B cell (primary cell): ENCODE measurements at regions not wholly inside any gene's neighbourhood (a gene's known extent, or its start where the extent isn't known, plus 50 kb on each side); places are given as distances from the start of the nearest gene placed in this dataset.

Source experiments
- ATAC-seq: fragments of 200-7000 bp; cut with Tn5 transposase; one replicate; pipeline ENCODE4 v1.10.0; 2021; ENCODE audit warnings: low read depth, mild to moderate bottlenecking, moderate number of reproducible peaks, moderate library complexity
- CTCF ChIA-PET: fragments of 350-600 bp; sonication (Branson Sonifier 250); formaldehyde crosslinking; loops from one replicate; lab custom pipeline; 2021; ENCODE audit warnings: antibody characterized with exemption, inconsistent platforms; lab: Charles Lee
- POLR2A ChIA-PET: fragments of 350-600 bp; sonication (Branson Sonifier 250); formaldehyde crosslinking; loops from one replicate; lab custom pipeline; 2021; ENCODE audit warnings: antibody characterized with exemption; lab: Charles Lee
- DNase-seq: peaks from one replicate; pipeline ENCODE4 v3.0.0; 2013
- H2AFZ ChIP-seq: 2 replicates; pipeline ENCODE4 v1.6.1; 2012; ENCODE audit warnings: mild to moderate bottlenecking, low read depth, low read length; ENCODE audit not compliant: insufficient read depth, poor library complexity, severe bottlenecking
- H3K27ac ChIP-seq, 2 donors: 1 replicate in 1 of 2; 2 replicates in 1 of 2; pipeline ENCODE4 v1.5.1; 2012 to 2013; ENCODE audit warnings: low read length in 2 of 2, mild to moderate bottlenecking in 2 of 2, moderate library complexity in 1 of 2
- H3K27me3 ChIP-seq, 4 experiments: fragments of 200-600 bp in 1 of 4; sonication (generic) in 1 of 4; replicated peaks in 1 of 4; 1 replicate in 2 of 4; 2 replicates in 2 of 4; pipeline versions ENCODE4 v1.6.1 to v1.7.0; 2013 to 2016; ENCODE audit warnings: low read length in 3 of 4, mild to moderate bottlenecking in 2 of 4, mixed read lengths in 1 of 4, moderate library complexity in 1 of 4; ENCODE audit not compliant: insufficient read depth in 4 of 4, control insufficient read depth in 3 of 4; ENCODE audit errors: control extremely low read depth in 1 of 4
- H3K36me3 ChIP-seq, 2 experiments: replicated peaks in 1 of 2; 1 replicate in 1 of 2; 2 replicates in 1 of 2; pipeline versions ENCODE4 v1.6.1 to v1.7.1; 2013; ENCODE audit warnings: low read length in 1 of 2; ENCODE audit not compliant: insufficient read depth in 2 of 2, control insufficient read depth in 1 of 2; ENCODE audit errors: control extremely low read depth in 1 of 2, extremely low read depth in 1 of 2
- H3K4me1 ChIP-seq, 2 donors: fragments of 200-600 bp in 1 of 2; sonication (generic) in 1 of 2; 1 replicate in 1 of 2; 2 replicates in 1 of 2; pipeline versions ENCODE4 v1.5.1 to v1.6.1; 2013 to 2017; ENCODE audit warnings: low read length in 2 of 2; ENCODE audit not compliant: control insufficient read depth in 2 of 2, insufficient read depth in 2 of 2
- H3K4me2 ChIP-seq: replicated peaks from 2 replicates; pipeline ENCODE3; 2012; ENCODE audit warnings: mild to moderate bottlenecking, low read depth, low read length; ENCODE audit not compliant: poor library complexity, severe bottlenecking
- H3K4me3 ChIP-seq, 5 experiments: fragments of 200-600 bp in 1 of 5; sonication (generic) in 1 of 5; 1 replicate in 3 of 5; 2 replicates in 2 of 5; pipeline versions ENCODE4 v1.5.1 to v1.7.0; 2011 to 2016; ENCODE audit warnings: low read length in 4 of 5, mild to moderate bottlenecking in 4 of 5, low read depth in 2 of 5, control low read depth in 1 of 5, moderate library complexity in 1 of 5; ENCODE audit not compliant: insufficient read depth in 1 of 5; ENCODE audit errors: control extremely low read depth in 1 of 5, extremely low read depth in 1 of 5
- H3K79me2 ChIP-seq: fragments of 200-600 bp; sonication (generic); one replicate; pipeline ENCODE4 v1.6.0; 2016; ENCODE audit warnings: low read length; ENCODE audit not compliant: control insufficient read depth, insufficient read depth
- H3K9ac ChIP-seq: fragments of 200-600 bp; sonication (generic); 2 replicates; pipeline ENCODE4 v1.6.1; 2017; ENCODE audit warnings: mild to moderate bottlenecking, low read length, moderate library complexity
- H3K9me3 ChIP-seq, 3 donors: one replicate each; pipeline versions ENCODE4 v1.6.1 to v1.7.1; 2013; ENCODE audit warnings: low read length in 2 of 3; ENCODE audit not compliant: control insufficient read depth in 2 of 3, insufficient read depth in 1 of 3; ENCODE audit errors: control extremely low read depth in 1 of 3
- H4K20me1 ChIP-seq: 2 replicates; pipeline ENCODE4 v1.6.0; 2012; ENCODE audit warnings: mild to moderate bottlenecking, low read length; ENCODE audit not compliant: insufficient read depth, control insufficient read depth, poor library complexity, severe bottlenecking
- H3K27ac Mint-ChIP-seq: one replicate; pipeline ENCODE4 v1.8.0; 2021; ENCODE audit warnings: mixed read lengths
- H3K27me3 Mint-ChIP-seq: one replicate; pipeline ENCODE4 v1.8.0; 2021; ENCODE audit warnings: mixed read lengths
- H3K4me1 Mint-ChIP-seq: one replicate; pipeline ENCODE4 v1.8.0; 2021; ENCODE audit warnings: mixed read lengths
- H3K4me3 Mint-ChIP-seq: one replicate; pipeline ENCODE4 v1.8.0; 2021; ENCODE audit warnings: mixed read lengths
- H3K9me3 Mint-ChIP-seq: one replicate; pipeline ENCODE4 v1.8.0; 2022; ENCODE audit warnings: mixed read lengths; ENCODE audit not compliant: insufficient read depth
- CTCF ChIP-seq: fragments of 200-600 bp; IDR thresholded peaks from one replicate; pipeline ENCODE4 v1.8.0; 2022; ENCODE audit warnings: antibody characterized with exemption, mild to moderate bottlenecking
- EZH2 ChIP-seq: IDR thresholded peaks from 2 replicates; pipeline ENCODE4 v1.6.1; 2012; ENCODE audit warnings: borderline replicate concordance, low read depth, mild to moderate bottlenecking, moderate library complexity, low read length; ENCODE audit not compliant: insufficient read depth, poor library complexity, severe bottlenecking
- WGBS: methylation state at CpG from one replicate; pipeline ENCODE4 v1.1.5; 2013; ENCODE audit warnings: missing lambda C conversion rate; ENCODE audit not compliant: insufficient coverage; 5-methylcytosine and 5-hydroxymethylcytosine counted together
- intact Hi-C: fragments of 100-400 bp; cut with micrococcal nuclease; formaldehyde crosslinking; loops from one replicate; pipeline ENCODE4 v1.10.0; 2022

GRCh38 chr10:21393931-21394330 is 131.6 kb downstream of the SKIDA1 start:
- TF ChIP-seq CTCF = no peak
- no peak for TF ChIP-seq EZH2
- no peak overlapping the region for H3K27ac ChIP-seq
- H3K9me3 Mint-ChIP-seq = no peaks in the 10 kb centered on the region
- H4K20me1 ChIP-seq = no peaks in the 10 kb centered on the region
- H2AFZ ChIP-seq = no peak overlapping the region
- 93% methylated on average over 20 of the region's 20 CpGs for WGBS
- H3K4me3 ChIP-seq = no peak overlapping the region
- no peaks in the 10 kb centered on the region for H3K79me2 ChIP-seq
- H3K9ac ChIP-seq = no peak overlapping the region
- H3K9me3 ChIP-seq = no peaks in the 10 kb centered on the region
- POLR2A ChIA-PET = no interaction called here
- no peak overlapping the region for H3K4me3 Mint-ChIP-seq
- no peaks in the 10 kb centered on the region for H3K4me1 Mint-ChIP-seq
- no peak overlapping the region for H3K4me2 ChIP-seq
- H3K27me3 Mint-ChIP-seq = peaks cover 15% of the 10 kb centered on the region
- no peak for ATAC-seq
- H3K4me1 ChIP-seq = no peaks in the 10 kb centered on the region
- no peaks in the 10 kb centered on the region for H3K36me3 ChIP-seq
- H3K27ac Mint-ChIP-seq = no peak overlapping the region
- intact Hi-C loops = no loop called here
- H3K27me3 ChIP-seq = no peaks in the 10 kb centered on the region
- DNase-seq = no peak
- CTCF ChIA-PET = no interaction called here

- intact Hi-C loops = no loop called here
- no peak overlapping the region for H2AFZ ChIP-seq
- DNase-seq = no peak
- H3K4me2 ChIP-seq = no peak overlapping the region
- TF ChIP-seq CTCF (no peak), EZH2 (no peak)
- ChIA-PET CTCF (no interaction called here), POLR2A (no interaction called here)
- no peaks in the 10 kb centered on the region for H3K79me2 ChIP-seq
- Mint-ChIP-seq H3K27me3 (peaks cover 11% of the 10 kb centered on the region), H3K4me1 (no peaks in the 10 kb centered on the region), H3K27ac (no peak overlapping the region), H3K4me3 (no peak overlapping the region), H3K9me3 (no peaks in the 10 kb centered on the region)
- no peaks in the 10 kb centered on the region for H3K36me3 ChIP-seq
- no peaks in the 10 kb centered on the region for H3K27me3 ChIP-seq
- peaks cover 0 to 3% (median 0%) of the 10 kb centered on the region in 3 donors for H3K9me3 ChIP-seq
- 71% methylated on average over 6 of the region's 8 CpGs for WGBS
- H3K4me3 ChIP-seq = no peak overlapping the region
- no peak overlapping the region for H3K27ac ChIP-seq
- no peaks in the 10 kb centered on the region for H4K20me1 ChIP-seq
- H3K9ac ChIP-seq = no peak overlapping the region
- no peaks in the 10 kb centered on the region for H3K4me1 ChIP-seq
- no peak for ATAC-seq
These were observed 136.9 kb downstream of the SKIDA1 start for GRCh38 chr10:21388589-21388988.
